ENCODE measurements at regions not wholly inside any gene's neighbourhood (a gene's known extent, or its start where the extent isn't known, plus 50 kb on each side); places are given as distances from the start of the nearest gene placed in this dataset.
A peak's percentile ranks its signal among the peaks of the same experiment; 100 is the strongest.
"Not testable (repeated sequence)": the region's sequence is repeated elsewhere in the genome, so short reads cannot be mapped to it uniquely, and the experiment has no call there.

DNA sequence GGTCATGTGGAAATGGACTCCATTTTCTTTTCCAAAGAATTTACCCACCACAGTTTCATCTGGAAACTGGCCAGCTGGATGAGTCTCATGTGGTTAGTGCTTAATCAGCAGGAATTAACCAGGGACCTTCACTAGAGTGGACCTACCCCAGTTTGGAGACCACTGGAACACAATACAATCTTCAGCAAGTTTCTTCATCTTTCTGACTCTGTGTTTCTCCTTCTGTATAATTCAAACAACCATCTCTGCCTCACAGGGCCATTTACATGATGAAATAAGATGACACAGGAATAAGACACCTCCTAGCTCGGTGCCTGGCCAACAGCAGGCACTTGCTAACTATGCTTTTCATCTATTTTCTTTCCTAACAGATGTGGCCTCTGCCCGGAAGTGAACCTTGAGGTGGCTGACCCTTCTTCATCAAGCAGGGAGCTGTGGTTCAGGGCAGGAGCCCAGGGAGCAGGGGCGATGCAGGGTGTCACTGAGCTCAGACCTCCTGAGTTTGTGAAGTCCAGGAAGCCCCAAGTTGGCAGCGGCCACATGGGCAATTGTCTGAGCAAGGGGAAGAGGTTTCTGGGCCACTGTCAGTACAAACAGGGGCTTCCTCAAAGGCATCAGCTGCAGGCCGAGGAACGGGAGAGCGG is 98.8 kb downstream of the SOD2 start:
- DNase-seq (ENCODE audit: low read depth): peak; percentile 52

DNA sequence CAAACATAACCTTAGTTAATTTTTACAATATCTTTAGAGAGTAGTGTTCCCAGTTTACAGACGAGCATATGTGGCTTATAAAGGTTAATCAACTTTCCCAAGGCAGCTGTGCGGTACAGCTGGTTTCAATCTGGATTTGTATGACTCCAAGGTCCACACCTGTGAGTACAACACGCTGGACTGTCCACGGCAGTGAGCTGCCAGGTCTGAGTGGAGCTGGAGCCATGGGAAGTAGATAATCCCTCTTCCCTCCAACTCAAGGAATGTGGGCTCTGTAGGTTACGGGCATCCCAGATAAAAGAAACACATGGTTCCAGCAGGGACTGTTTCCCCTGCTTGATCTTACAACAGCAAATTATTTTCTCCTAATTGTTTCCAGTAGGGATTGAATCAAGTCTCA is 102.2 kb downstream of the SOD2 start:
- DNase-seq (ENCODE audit: low read depth): no peak

DNA sequence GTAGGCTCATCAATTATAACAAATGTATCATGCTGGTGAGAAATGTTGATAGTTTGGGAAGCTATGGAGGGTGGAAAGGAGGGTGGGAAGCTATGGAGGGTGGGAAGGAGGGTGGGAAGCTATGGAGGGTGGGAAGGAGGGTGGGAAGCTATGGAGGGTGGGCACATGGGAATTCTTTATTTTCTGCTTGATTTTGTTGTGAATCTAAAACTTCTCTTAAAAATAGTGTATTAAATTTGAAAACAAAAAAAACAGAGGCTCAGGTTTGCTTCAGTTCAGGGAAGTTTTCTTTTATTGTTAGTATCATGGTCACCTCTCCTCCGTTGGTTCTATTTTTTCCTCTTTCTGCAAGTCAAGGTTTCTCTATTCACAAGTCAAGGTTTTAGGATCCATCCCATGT is 106.4 kb downstream of the SOD2 start:
- no peak for DNase-seq (ENCODE audit: low read depth)

DNA sequence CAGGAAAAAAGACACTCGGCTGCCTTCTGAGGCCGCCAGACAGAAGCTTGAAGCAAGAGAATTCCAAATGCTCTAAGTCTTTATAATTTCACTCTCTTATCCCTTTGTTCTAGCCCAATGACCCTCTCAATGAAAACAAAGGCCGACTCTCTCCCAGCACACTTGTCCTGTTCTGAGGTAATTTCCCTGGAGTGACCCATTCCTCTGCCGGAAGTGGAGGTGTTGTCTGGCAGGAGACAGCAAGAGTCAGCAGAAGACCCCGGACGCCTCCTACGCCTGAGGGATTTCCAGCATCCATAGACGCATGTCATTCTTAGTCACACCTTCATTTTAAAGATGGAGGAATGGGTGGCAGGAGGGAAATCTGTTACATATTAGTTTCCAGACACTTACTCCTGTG is 110.3 kb downstream of the SOD2 start:
- DNase-seq (ENCODE audit: low read depth): no peak

- DNase-seq (ENCODE audit: low read depth): no peak
Measured at GRCh38 chr6:159578629-159579028, 114.4 kb downstream of the SOD2 start.

DNA sequence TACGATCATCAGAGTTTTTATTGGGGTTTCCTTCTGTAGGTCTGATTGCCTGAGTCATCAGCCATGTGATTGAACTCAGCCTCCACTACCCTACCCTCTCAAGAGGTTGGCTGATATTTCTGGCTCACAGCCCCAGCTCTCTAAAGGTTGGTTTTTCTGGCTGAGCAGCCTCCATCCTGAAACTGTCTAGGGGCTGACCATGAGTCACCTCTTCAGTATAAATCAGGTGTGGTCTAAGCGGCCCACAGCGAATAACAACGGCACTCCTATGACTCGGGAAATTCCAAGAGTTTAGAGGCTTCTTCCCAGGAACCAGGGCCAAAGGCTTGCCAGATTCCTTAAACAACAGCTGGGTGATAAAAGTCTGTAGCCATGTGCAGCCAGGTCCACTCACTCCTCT is 115.5 kb downstream of the SOD2 start:
- DNase-seq (ENCODE audit: low read depth): no peak

- DNase-seq (ENCODE audit: low read depth): no peak
Measured at GRCh38 chr6:159572439-159573110, 120.5 kb downstream of the SOD2 start.

- DNase-seq (ENCODE audit: low read depth): no peak
Measured at GRCh38 chr6:159565181-159565710, 127.8 kb downstream of the SOD2 start.

DNA sequence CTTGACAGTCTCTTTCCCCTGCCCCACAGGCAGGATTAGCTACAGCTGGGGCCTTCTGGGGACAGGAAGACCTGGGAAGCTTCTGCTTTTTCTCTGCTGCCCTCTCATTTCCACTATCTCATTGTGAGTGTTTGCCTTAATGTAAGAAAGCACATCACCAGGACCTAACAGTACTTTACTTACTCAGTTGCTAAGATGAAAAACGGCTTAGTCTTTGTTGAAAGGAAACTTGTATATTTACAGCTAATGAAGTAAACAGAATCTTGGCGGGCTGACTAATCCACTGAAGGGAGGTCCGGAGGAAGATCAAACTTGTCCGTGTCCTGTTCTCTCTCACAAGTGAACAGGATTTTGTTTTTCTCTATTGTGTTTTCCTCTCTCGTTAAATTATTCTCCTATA is 128.6 kb downstream of the SOD2 start:
- DNase-seq (ENCODE audit: low read depth): no peak

GRCh38 chr6:159557031-159557430 is 136.0 kb downstream of the SOD2 start:
- DNase-seq (ENCODE audit: low read depth): no peak

DNA sequence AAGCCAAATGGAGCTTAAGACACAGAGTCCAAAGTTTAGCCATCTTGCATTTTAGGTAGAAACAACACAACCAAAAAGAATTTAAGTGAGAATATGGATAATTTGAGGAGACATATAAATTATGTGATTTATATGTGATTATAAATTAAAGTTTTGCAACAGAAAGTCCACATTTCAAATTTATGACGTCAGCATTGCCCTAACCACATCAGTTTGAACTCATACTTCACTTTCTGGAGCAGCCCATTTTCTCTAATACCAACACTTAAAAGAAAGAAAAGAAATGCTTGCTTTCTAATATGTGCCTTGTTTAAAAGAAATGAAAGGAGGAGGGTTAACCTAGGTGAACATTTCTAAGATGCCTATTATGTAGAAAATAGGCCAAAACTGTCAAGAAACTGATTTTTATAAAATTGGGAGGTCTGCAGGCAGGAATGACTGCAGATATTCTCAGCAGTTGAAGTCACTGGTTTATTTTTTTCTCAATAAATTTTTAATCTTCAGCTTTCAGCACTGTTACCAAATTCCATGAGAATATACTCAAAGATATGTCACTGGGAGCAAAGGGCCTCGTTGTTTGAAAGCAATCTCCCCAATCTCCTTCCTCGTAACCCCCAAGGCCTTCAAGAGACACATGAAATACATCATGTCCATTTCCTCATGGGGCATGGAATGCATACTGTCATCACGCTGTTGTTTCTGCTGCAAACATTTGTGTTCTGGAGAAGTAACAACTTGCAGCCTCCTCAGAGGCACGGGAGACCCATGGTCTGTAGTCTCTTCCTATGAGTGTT is 137.8 kb downstream of the SOD2 start:
- DNase-seq (ENCODE audit: low read depth): no peak

- DNase-seq (ENCODE audit: low read depth): no peak
Measured at GRCh38 chr6:159541296-159541695, 151.7 kb downstream of the SOD2 start.

DNA sequence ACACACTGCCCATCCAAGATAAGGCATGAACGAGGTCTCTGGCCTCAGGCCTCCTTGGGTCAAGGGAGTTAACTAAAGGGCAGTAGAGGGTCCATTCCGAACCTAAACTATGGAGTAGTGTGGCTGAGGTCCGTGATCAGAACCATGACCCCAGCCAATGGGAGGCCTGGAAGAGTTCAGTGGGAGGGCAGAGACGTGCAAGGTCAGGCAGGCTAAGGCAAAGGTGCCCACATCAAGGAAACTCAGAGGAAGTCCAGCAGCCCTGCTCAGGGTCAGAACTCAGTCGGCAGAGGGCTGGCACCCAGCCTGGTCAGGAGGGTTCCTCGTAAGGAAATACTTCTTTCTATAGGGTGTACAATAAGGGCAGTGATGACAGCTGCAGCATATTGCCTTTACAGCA is 152.2 kb downstream of the SOD2 start:
- DNase-seq (ENCODE audit: low read depth): no peak

DNA sequence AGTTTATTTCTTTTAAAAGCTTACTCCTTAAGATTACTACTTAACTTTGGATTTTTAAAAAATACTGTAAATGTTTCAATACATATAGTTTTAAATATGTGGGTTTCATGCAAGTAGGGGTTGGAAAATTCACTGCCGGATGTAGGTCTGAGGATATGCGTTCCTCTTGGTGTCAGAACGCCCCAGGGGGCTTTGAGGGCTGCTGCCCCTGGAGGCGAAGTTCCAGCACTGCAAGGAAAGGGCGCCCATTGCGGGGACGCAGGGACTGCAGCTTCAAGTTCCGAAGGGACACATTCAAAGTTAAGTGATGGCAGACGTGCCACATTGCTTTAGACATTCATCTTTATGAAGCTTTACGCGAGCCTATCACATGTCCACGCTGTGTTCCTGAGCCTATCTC is 152.9 kb downstream of the SOD2 start:
- DNase-seq (ENCODE audit: low read depth): no peak

DNA sequence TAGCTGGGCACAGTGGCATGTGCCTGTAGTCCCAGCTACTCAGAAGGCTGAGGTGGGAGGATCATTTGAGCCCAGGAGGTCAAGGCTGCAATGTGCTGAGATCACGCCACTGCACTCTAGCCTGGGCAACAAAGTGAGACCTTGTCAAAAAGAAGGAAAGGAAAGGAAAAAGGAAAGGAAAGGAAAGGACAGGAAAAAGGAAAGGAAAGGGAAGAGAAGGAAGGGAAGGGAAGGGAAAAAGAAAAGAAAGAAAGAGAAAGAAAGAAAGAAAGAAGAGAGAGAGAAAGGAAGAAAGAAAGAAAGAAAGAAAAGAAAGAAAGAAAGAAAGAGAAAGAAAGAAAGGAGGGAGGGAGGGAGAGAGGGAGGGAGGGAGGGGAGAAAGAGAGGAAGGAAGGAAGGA is 155.0 kb downstream of the SOD2 start:
- DNase-seq (ENCODE audit: low read depth): not testable (repeated sequence)

DNA sequence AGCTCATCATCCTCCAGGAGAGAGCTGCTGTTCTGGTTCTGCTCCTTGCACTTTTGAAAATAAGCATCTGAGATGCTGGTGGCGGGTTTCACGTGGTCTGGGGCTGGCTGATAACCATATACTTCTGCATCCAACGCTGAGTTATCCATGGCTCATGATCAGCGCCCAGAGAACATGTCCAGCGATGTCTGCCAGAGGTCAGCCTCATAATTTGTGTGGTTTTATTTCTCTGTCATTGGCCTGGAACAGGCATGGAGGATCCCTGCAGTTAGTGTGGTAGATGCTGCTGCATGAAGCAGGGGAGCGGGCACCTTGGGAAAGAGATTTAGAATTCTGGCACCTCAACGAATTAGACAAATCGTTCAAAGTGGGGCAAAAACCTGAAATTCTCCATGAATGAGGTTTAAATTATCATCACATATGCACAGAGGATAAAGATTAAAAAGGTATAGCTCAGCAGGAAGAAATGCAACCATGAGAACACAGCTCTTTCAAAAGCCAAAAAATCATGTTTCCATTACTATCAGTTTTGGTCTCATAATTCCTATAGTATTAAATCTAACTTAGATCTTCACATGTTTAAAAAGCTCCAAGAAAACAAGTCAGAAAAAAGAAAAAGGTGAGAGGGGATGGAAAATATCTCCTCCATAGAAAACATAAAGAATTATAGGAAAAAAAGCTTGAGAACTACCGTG is 157.2 kb downstream of the SOD2 start:
- no peak for DNase-seq (ENCODE audit: low read depth)

GRCh38 chr6:159533568-159533967 is 159.5 kb downstream of the SOD2 start:
- peak; percentile 48 for DNase-seq (ENCODE audit: low read depth)

DNA sequence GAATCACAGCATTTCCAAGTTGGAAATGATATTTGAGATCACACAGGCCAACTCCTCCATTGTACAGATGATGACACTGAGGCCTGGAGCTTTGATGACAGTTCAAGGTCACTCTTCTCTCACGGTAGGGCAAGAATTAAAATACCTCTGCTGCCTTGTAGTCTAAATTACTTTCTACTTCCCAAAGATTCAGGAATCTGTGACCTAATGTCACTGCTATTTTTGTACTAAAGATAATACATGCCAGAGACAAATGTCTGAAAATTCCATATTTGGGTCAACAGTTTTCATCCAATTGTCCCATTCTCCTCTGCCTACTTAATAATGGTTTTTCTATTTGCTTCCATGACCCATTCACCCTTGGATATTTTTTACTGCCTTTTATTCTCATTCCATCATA is 160.0 kb downstream of the SOD2 start:
- no peak for DNase-seq (ENCODE audit: low read depth)

DNA sequence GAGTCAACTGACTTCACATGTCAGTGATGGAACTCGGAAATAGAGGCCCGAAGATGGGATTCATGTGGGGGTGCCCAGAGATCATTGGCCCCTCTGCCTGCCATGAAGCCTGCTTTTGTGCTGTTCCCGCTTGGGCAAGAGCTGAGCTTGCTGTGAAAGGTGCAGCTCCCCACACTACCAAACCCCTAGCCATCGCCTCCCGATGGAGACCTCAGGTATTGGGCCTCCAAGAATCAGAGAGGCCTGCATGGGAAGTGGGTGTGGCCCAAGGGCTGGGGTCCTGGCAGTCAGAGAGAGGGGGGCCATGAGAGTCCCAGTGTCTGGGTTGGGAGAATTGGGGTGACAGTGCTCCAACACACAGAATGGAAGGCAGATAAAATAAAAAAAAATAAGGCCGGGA is 160.9 kb downstream of the SOD2 start:
- DNase-seq (ENCODE audit: low read depth): no peak

GRCh38 chr6:159529934-159530333 is 163.1 kb downstream of the SOD2 start:
- DNase-seq (ENCODE audit: low read depth): no peak

DNA sequence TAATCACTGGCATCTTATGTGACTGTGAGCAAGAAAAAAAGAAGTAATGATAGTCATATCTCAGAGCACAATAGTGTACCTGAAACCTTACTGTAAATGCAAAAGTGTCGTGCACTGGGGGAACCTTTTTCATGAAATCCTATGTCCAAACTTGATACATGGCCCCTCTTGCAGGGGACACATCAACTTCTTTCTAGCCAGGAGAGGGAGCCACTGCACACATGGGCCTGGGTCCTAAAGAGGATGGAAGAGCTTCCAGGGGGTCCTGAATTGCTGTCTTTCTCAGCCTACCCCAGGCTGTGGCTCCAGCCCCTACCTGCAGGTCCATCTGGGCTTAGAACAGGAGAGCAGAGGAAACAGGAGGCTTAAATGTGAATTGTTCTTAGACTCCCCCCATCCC is 165.7 kb downstream of the SOD2 start:
- no peak for DNase-seq (ENCODE audit: low read depth)

DNA sequence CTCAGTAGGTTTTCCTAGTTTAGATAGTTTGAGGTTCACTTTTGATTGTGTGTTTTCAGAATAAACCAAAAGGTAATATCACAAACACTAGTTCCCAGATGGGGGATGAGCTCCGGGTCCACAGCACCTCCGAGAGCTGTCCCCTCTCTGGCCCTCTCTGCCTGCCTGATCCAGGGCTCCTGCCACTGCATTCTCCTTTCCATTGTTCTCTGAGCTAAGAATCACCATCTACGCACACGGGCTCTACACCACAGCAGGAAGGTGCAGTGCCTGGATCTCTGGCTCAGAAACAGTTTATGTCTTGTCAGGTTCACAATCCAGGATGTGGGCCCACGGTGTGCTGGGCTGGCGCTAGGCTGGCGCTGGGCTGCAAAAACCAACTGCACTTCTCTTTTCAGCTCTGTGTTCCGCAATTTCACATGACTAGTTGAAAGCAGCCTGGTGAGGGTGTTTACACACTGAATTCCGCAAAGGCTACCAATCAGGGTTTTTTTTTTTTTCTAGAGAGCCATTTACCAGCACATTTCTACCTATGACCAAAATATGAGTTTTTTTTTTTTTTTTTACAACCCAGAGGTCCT is 167.5 kb downstream of the SOD2 start:
- DNase-seq (ENCODE audit: low read depth): no peak

Measured in fibroblast of gingiva (primary cell).